K562 (cell line): ENCODE measurements at regions not wholly inside any gene's neighbourhood (a gene's known extent, or its start where the extent isn't known, plus 50 kb on each side); places are given as distances from the start of the nearest gene placed in this dataset.

Source experiments
- ATAC-seq: fragments of 200-7000 bp; cut with Tn5 transposase; 3 replicates; pipeline ENCODE4 v1.9.1; 2020; ENCODE audit warnings: moderate library complexity
- BruUV-seq: library from RNA; stranded (reverse); fragments of 400-500 nt; replicated peaks from 2 replicates; lab custom pipeline; 2021; lab: Mats Ljungman, UMichigan
- CTCF ChIA-PET: fragments of 300-600 bp; formaldehyde crosslinking; extraction: SDS; loops from one replicate; lab custom pipeline; 2021; ENCODE audit warnings: low intra/inter-chr PET ratio; lab: Yijun Ruan, JAX
- POLR2A ChIA-PET: fragments of 300-600, 350-650 bp; sonication (Branson Sonifier 250); formaldehyde crosslinking; extraction: SDS; loops from one replicate; lab custom pipeline; 2021; ENCODE audit warnings: antibody characterized with exemption, inconsistent platforms; lab: Yijun Ruan, JAX
- DNase-seq, 4 experiments: peaks; one replicate each; pipeline versions ENCODE4 v3.0.0 to v3.0.0-alpha.2; 2011 to 2018; ENCODE audit warnings: low spot score in 3 of 4, mixed read lengths in 3 of 4; ENCODE audit errors: extremely low read depth in 1 of 4
- FAIRE-seq: peaks from 2 replicates; lab custom pipeline; 2011; peaks lifted over from hg19 to GRCh38; lab: Jason Lieb, UNC
- H2AFZ ChIP-seq: 2 replicates; pipeline ENCODE4 v1.6.0; 2011; ENCODE audit warnings: low read depth, low read length, control low read depth, inconsistent platforms
- H3K27ac ChIP-seq: fragments of 200-600 bp; 3 replicates; pipeline ENCODE4 v1.8.0; 2011; ENCODE audit warnings: low read depth, mild to moderate bottlenecking, control low read depth, inconsistent platforms, low read length, moderate library complexity, mixed read lengths; ENCODE audit errors: extremely low read depth
- H3K27me3 ChIP-seq, 2 experiments: fragments of 300-600 bp in 1 of 2; 2 replicates in 1 of 2; 3 replicates in 1 of 2; pipeline versions ENCODE4 v1.6.0 to v1.8.0; 2011; ENCODE audit warnings: inconsistent platforms in 2 of 2, low read length in 2 of 2, mild to moderate bottlenecking in 1 of 2, mixed read lengths in 1 of 2, moderate library complexity in 1 of 2; ENCODE audit not compliant: control insufficient read depth in 2 of 2, insufficient read depth in 2 of 2
- H3K36me3 ChIP-seq: fragments of 300-600 bp; 3 replicates; pipeline ENCODE4 v1.8.0; 2011; ENCODE audit warnings: mild to moderate bottlenecking, low read length, inconsistent platforms; ENCODE audit not compliant: control insufficient read depth, insufficient read depth
- H3K4me1 ChIP-seq, 2 experiments: fragments of 200-600 bp in 1 of 2; replicated peaks in 1 of 2; 2 replicates in 1 of 2; 3 replicates in 1 of 2; pipeline versions ENCODE4 v1.5.1 to v1.8.0; 2011; ENCODE audit warnings: inconsistent platforms in 2 of 2, low read length in 2 of 2, mild to moderate bottlenecking in 1 of 2, mixed read lengths in 1 of 2, moderate library complexity in 1 of 2; ENCODE audit not compliant: control insufficient read depth in 2 of 2, insufficient read depth in 2 of 2
- H3K4me2 ChIP-seq: 2 replicates; pipeline ENCODE4 v1.6.1; 2011; ENCODE audit warnings: low read length, control low read depth, inconsistent platforms, mixed read lengths; ENCODE audit not compliant: insufficient read depth
- H3K4me3 ChIP-seq: fragments of 200-600 bp; sonication (generic), shearing (Covaris generic); 2 replicates; pipeline ENCODE4 v1.5.1; 2016; ENCODE audit warnings: control low read depth, inconsistent platforms
- H3K79me2 ChIP-seq: fragments of 200-600 bp; 3 replicates; pipeline ENCODE4 v1.8.0; 2011; ENCODE audit warnings: low read length, inconsistent platforms; ENCODE audit not compliant: control insufficient read depth, insufficient read depth
- H3K9ac ChIP-seq, 2 experiments: 2 replicates each; pipeline versions ENCODE4 v1.6.0 to v1.6.1; 2011; ENCODE audit warnings: low read depth in 2 of 2, low read length in 2 of 2, control low read depth in 1 of 2, inconsistent platforms in 1 of 2, mild to moderate bottlenecking in 1 of 2, mixed read lengths in 1 of 2; ENCODE audit not compliant: insufficient read depth in 1 of 2
- H3K9me1 ChIP-seq: one replicate; pipeline ENCODE4 v1.6.0; 2011; ENCODE audit warnings: inconsistent platforms, mild to moderate bottlenecking, low read length, moderate library complexity; ENCODE audit not compliant: control insufficient read depth, insufficient read depth
- H3K9me3 ChIP-seq: replicated peaks from 2 replicates; pipeline ENCODE4 v1.5.1; 2011; ENCODE audit warnings: low read depth, low read length, inconsistent platforms; ENCODE audit not compliant: control insufficient read depth, insufficient read depth
- H4K20me1 ChIP-seq: replicated peaks from 2 replicates; pipeline ENCODE4 v1.6.1; 2011; ENCODE audit warnings: low read length, inconsistent platforms, mixed read lengths; ENCODE audit not compliant: control insufficient read depth, insufficient read depth
- KLF6 ChIP-seq: fragments of 250-450 bp; sonication (Bioruptor Pico); IDR thresholded peaks from 2 replicates; pipeline ENCODE4 v1.4.0; 2020; ENCODE audit warnings: mild to moderate bottlenecking, moderate library complexity, borderline replicate concordance
- SRSF1 ChIP-seq: fragments of 200-400 bp; formaldehyde crosslinking; IDR thresholded peaks from 2 replicates; pipeline ENCODE4 v1.6.1; 2017; ENCODE audit warnings: mild to moderate bottlenecking, low read depth, low read length, moderate library complexity
- ZFPM2 ChIP-seq: fragments of 250-450 bp; sonication (Bioruptor Pico); IDR thresholded peaks from 2 replicates; pipeline ENCODE4 v1.5.1; 2022; ENCODE audit warnings: mild to moderate bottlenecking
- ZNF76 ChIP-seq: fragments of 250-450 bp; sonication (Bioruptor Pico); IDR thresholded peaks from 2 replicates; pipeline ENCODE4 v1.4.0; 2020; ENCODE audit warnings: mild to moderate bottlenecking, moderate library complexity, borderline replicate concordance
- WGBS: fragments of 100-300 bp; shearing (Covaris generic); methylation state at CpG from one replicate; pipeline ENCODE4 v1.1.6; 2016; ENCODE audit warnings: low coverage, mixed read lengths; ENCODE audit not compliant: insufficient coverage; ENCODE audit errors: missing lambda C conversion rate; 5-methylcytosine and 5-hydroxymethylcytosine counted together
- in situ Hi-C: fragments of 300-500 bp; cut with MboI; formaldehyde crosslinking; loops from 4 replicates; pipeline ENCODE4 v1.15.0; 2018; ENCODE audit warnings: inconsistent platforms, mixed read lengths
- intact Hi-C: fragments of 100-400 bp; cut with micrococcal nuclease; formaldehyde crosslinking; loops from 2 replicates; pipeline ENCODE4 v1.14.2; 2022
- TF ChIP-seq, protein P1 (sequence below), 2 experiments: fragments of 450-650 bp; IDR thresholded peaks; 2 replicates each; pipeline ENCODE4 v1.6.1; 2016
- TF ChIP-seq, protein P2 (sequence below): fragments of 450-650 bp; conservative IDR thresholded peaks from 2 replicates; pipeline ENCODE4 v1.6.1; 2016; ENCODE audit warnings: missing genetic modification characterization, low read depth, mild to moderate bottlenecking, missing compliant biosample characterization, moderate library complexity

DNA sequence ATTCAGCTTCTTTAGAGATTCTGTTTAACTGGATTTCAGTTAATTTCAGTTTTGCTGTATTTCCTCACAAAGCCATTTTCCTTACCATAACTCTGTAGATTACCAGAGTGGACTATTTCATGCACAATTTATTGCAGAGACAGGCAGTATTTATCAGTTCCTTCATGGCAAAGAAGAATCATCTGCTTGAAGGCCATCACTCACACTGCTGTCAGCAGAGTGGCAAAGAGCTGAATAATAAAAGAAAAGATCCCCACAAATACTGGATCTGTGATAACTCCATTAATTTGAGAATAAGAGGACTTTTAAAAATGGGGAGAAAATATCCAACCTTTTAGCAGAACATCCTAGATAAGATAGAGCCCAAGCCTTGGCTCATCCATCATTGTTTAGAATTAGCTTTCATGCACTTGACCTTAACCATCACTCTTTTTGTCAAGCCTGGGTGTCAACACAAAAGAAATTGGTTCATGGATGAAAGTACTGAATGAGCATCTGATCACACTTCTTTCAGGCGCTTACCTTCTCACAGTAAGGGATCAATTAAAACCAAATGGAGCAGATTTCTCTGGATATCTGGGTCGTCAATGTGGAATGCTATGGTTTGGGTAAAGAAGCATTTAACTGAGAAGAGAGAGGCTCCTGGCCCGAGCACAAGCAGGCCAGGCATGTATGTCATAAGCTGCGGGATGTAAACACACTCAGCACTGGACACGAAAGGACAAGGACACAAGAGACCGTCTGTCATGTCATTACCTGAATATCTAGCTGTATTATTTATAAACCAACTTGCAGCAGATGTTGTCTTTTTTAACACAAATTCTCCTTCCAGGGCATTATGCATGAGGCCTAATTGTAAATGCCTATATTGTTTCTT is 376.2 kb downstream of the ZNF521 start:
- Histone ChIP-seq H3K36me3 (no peaks in the 10 kb centered on the region), H3K4me1 (no peaks in the 10 kb centered on the region), H3K27ac (no peak overlapping the region), H3K9ac (no peak overlapping the region), H3K9me3 (no peaks in the 10 kb centered on the region), H3K4me3 (no peak overlapping the region), H3K79me2 (no peaks in the 10 kb centered on the region), H2AFZ (no peak overlapping the region), H3K4me2 (no peak overlapping the region), H4K20me1 (no peaks in the 10 kb centered on the region), H3K9me1 (no peaks in the 10 kb centered on the region), H3K27me3 (no peaks in the 10 kb centered on the region; a peak in 1 of 5 replicates)
- no peak for DNase-seq
- TF ChIP-seq ZNF76 (no peak), SRSF1 (no peak), ZFPM2 (CRISPR knock-in tag) (no peak), KLF6 (CRISPR knock-in tag) (no peak)
- TF ChIP-seq, protein P1, sequence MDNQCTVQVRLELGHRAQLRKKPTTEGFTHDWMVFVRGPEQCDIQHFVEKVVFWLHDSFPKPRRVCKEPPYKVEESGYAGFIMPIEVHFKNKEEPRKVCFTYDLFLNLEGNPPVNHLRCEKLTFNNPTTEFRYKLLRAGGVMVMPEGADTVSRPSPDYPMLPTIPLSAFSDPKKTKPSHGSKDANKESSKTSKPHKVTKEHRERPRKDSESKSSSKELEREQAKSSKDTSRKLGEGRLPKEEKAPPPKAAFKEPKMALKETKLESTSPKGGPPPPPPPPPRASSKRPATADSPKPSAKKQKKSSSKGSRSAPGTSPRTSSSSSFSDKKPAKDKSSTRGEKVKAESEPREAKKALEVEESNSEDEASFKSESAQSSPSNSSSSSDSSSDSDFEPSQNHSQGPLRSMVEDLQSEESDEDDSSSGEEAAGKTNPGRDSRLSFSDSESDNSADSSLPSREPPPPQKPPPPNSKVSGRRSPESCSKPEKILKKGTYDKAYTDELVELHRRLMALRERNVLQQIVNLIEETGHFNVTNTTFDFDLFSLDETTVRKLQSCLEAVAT (IDR thresholded peaks at IDR 0.05), result no peak
- TF ChIP-seq, protein P2, sequence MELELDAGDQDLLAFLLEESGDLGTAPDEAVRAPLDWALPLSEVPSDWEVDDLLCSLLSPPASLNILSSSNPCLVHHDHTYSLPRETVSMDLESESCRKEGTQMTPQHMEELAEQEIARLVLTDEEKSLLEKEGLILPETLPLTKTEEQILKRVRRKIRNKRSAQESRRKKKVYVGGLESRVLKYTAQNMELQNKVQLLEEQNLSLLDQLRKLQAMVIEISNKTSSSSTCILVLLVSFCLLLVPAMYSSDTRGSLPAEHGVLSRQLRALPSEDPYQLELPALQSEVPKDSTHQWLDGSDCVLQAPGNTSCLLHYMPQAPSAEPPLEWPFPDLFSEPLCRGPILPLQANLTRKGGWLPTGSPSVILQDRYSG (tag), result no peak
- in situ Hi-C loops, result no loop called here
- BruUV-seq, result no TSS peak
- WGBS, result under 1% methylated on average over 6 of the region's 6 CpGs
- CTCF ChIA-PET, result no interaction called here
- intact Hi-C loops, result no loop called here
- POLR2A ChIA-PET, result interaction anchor here (0.6 kb wide), 1 partner anchor 310 kb away, joined by 3 read pairs; no protein-coding TSS in a partner anchor
- no peak for FAIRE-seq
- no peak for ATAC-seq
